ENCODE measurements at regions not wholly inside any gene's neighbourhood (a gene's known extent, or its start where the extent isn't known, plus 50 kb on each side); places are given as distances from the start of the nearest gene placed in this dataset.

DNA sequence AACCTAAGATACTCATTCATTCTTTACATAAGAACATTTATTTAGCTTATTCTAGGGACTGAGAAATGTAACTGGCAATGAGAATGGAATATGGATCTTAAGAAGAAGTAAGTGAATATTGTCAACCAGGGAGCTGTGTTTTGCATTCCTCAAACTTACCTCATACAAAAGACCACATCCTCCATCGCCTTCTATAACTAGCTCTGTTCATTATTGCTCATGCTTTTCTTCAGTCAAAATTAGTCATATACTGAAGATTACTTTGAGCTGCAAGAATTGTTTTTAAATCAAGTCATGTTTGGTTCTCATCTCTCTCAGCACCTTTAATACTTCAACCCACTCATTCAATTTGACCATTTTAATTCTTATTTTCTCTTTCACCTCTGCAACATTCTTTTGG, 140.3 kb upstream of the RASA1 start (continued):
- TF ChIP-seq ZNF317 (CRISPR knock-in tag; IDR thresholded peaks at IDR 0.05; ENCODE audit: borderline replicate concordance, low read depth) (no peak), ZNF219 (CRISPR knock-in tag; IDR thresholded peaks at IDR 0.05; ENCODE audit: borderline replicate concordance) (no peak), GABPB1 (CRISPR knock-in tag; IDR thresholded peaks at IDR 0.05) (no peak), JAZF1 (CRISPR knock-in tag; IDR thresholded peaks at IDR 0.05) (no peak), GTF2I (CRISPR knock-in tag; conservative IDR thresholded peaks at IDR 0.05) (no peak)

GRCh38 chr5:87127956-87128687, 139.6 kb upstream of the RASA1 start:
- ChIA-PET CTCF (no interaction called here), POLR2A (no interaction called here)
- Mint-ChIP-seq H3K4me1 (peaks cover 2% of the 10 kb centered on the region; the same call in 1 of the 2 replicates), H3K27me3 (ENCODE audit: low read depth) (no peaks in the 10 kb centered on the region), H3K27ac (no peak overlapping the region), H3K36me3 (no peaks in the 10 kb centered on the region), H3K4me3 (no peak overlapping the region), H3K9me3 (no peaks in the 10 kb centered on the region)
- no peak for ATAC-seq
- DNase-seq (ENCODE audit: low spot score), result no peak
- TF ChIP-seq EMX1 (CRISPR knock-in tag; IDR thresholded peaks at IDR 0.05), result no peak
- no peak for TF ChIP-seq RELA (CRISPR knock-in tag; IDR thresholded peaks at IDR 0.05; ENCODE audit: borderline replicate concordance)
- no peak for TF ChIP-seq ZSCAN18 (CRISPR knock-in tag; IDR thresholded peaks at IDR 0.05)
- TF ChIP-seq, protein P1, sequence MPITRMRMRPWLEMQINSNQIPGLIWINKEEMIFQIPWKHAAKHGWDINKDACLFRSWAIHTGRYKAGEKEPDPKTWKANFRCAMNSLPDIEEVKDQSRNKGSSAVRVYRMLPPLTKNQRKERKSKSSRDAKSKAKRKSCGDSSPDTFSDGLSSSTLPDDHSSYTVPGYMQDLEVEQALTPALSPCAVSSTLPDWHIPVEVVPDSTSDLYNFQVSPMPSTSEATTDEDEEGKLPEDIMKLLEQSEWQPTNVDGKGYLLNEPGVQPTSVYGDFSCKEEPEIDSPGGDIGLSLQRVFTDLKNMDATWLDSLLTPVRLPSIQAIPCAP (CRISPR knock-in tag; IDR thresholded peaks at IDR 0.05), result no peak
- no peak for TF ChIP-seq MYBL2 (CRISPR knock-in tag; IDR thresholded peaks at IDR 0.05)
- no peak for TF ChIP-seq ZNF396 (CRISPR knock-in tag; IDR thresholded peaks at IDR 0.05; ENCODE audit: borderline replicate concordance)
- no peak for TF ChIP-seq JAZF1 (CRISPR knock-in tag; IDR thresholded peaks at IDR 0.05)
- TF ChIP-seq USF2 (CRISPR knock-in tag; IDR thresholded peaks at IDR 0.05), result no peak
- TF ChIP-seq, protein P2, sequence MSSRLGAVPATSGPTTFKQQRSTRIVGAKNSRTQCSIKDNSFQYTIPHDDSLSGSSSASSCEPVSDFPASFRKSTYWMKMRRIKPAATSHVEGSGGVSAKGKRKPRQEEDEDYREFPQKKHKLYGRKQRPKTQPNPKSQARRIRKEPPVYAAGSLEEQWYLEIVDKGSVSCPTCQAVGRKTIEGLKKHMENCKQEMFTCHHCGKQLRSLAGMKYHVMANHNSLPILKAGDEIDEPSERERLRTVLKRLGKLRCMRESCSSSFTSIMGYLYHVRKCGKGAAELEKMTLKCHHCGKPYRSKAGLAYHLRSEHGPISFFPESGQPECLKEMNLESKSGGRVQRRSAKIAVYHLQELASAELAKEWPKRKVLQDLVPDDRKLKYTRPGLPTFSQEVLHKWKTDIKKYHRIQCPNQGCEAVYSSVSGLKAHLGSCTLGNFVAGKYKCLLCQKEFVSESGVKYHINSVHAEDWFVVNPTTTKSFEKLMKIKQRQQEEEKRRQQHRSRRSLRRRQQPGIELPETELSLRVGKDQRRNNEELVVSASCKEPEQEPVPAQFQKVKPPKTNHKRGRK (CRISPR knock-in tag; IDR thresholded peaks at IDR 0.05; ENCODE audit: borderline replicate concordance), result no peak
- no peak for TF ChIP-seq HMGXB4 (CRISPR knock-in tag; IDR thresholded peaks at IDR 0.05)
- TF ChIP-seq STAT6 (CRISPR knock-in tag; conservative IDR thresholded peaks at IDR 0.05; ENCODE audit: low read depth), result no peak
- no peak for TF ChIP-seq JUN (CRISPR knock-in tag; IDR thresholded peaks at IDR 0.05)
- TF ChIP-seq PRDM15 (CRISPR knock-in tag; IDR thresholded peaks at IDR 0.05), result no peak
- no peak for TF ChIP-seq GABPB1 (CRISPR knock-in tag; IDR thresholded peaks at IDR 0.05)
- TF ChIP-seq, protein P3, sequence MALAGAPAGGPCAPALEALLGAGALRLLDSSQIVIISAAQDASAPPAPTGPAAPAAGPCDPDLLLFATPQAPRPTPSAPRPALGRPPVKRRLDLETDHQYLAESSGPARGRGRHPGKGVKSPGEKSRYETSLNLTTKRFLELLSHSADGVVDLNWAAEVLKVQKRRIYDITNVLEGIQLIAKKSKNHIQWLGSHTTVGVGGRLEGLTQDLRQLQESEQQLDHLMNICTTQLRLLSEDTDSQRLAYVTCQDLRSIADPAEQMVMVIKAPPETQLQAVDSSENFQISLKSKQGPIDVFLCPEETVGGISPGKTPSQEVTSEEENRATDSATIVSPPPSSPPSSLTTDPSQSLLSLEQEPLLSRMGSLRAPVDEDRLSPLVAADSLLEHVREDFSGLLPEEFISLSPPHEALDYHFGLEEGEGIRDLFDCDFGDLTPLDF (CRISPR knock-in tag; IDR thresholded peaks at IDR 0.05), result no peak
- no peak for TF ChIP-seq ZNF263 (CRISPR knock-in tag; IDR thresholded peaks at IDR 0.05; ENCODE audit: low read depth)
- no peak for TF ChIP-seq PRRX2 (CRISPR knock-in tag; IDR thresholded peaks at IDR 0.05)
- no peak for TF ChIP-seq NFYB (CRISPR knock-in tag; conservative IDR thresholded peaks at IDR 0.05; ENCODE audit: low read depth)
